Panc1 (cell line): ENCODE measurements at regions not wholly inside any gene's neighbourhood (a gene's known extent, or its start where the extent isn't known, plus 50 kb on each side); places are given as distances from the start of the nearest gene placed in this dataset.

ENCODE experiments used
- ATAC-seq: fragments of 200-7000 bp; cut with Tn5 transposase; 2 replicates; pipeline ENCODE4 v1.9.1; 2020; ENCODE audit warnings: mild to moderate bottlenecking, moderate library complexity
- BruUV-seq: library from RNA; stranded (reverse); fragments of 400-500 nt; replicated peaks from 2 replicates; lab custom pipeline; 2021; lab: Mats Ljungman, UMichigan
- CTCF ChIA-PET: fragments of 300-600 bp; sonication (Branson Sonifier 250); formaldehyde crosslinking; loops from one replicate; lab custom pipeline; 2022; ENCODE audit warnings: antibody characterized with exemption; lab: Charles Lee
- POLR2A ChIA-PET: fragments of 300-600 bp; sonication (Branson Sonifier 250); formaldehyde crosslinking; loops from one replicate; lab custom pipeline; 2022; ENCODE audit warnings: antibody characterized with exemption; lab: Charles Lee
- DNase-seq: peaks from one replicate; pipeline ENCODE4 v3.0.0-alpha.2; 2010; ENCODE audit warnings: low read depth, low spot score
- H3K27ac ChIP-seq: 2 replicates; pipeline ENCODE4 v1.5.1; 2011; ENCODE audit warnings: mild to moderate bottlenecking, low read length, inconsistent platforms
- H3K27me3 ChIP-seq: fragments of 200-500 bp; sonication (Bioruptor generic); 2 replicates; pipeline ENCODE4 v1.6.0; 2014; ENCODE audit warnings: low read length, inconsistent platforms; ENCODE audit not compliant: control insufficient read depth, insufficient read depth
- H3K36me3 ChIP-seq: fragments of 200-500 bp; sonication (Bioruptor generic); 2 replicates; pipeline ENCODE4 v1.5.1; 2014; ENCODE audit warnings: inconsistent platforms, mild to moderate bottlenecking, low read length, moderate library complexity; ENCODE audit not compliant: control insufficient read depth, insufficient read depth
- H3K4me1 ChIP-seq: 2 replicates; pipeline ENCODE4 v1.5.1; 2011; ENCODE audit warnings: inconsistent platforms, mild to moderate bottlenecking, low read length, moderate library complexity; ENCODE audit not compliant: control insufficient read depth, insufficient read depth
- H3K4me3 ChIP-seq, 2 experiments: 2 replicates each; pipeline ENCODE4 v1.5.1; 2011 to 2012; ENCODE audit warnings: low read depth in 2 of 2, low read length in 2 of 2, mild to moderate bottlenecking in 2 of 2, inconsistent platforms in 1 of 2, moderate library complexity in 1 of 2
- H3K9me3 ChIP-seq: fragments of 200-500 bp; sonication (Bioruptor generic); 2 replicates; pipeline ENCODE4 v1.5.1; 2014; ENCODE audit warnings: low read depth, mild to moderate bottlenecking, inconsistent platforms, low read length, moderate library complexity; ENCODE audit not compliant: control insufficient read depth, insufficient read depth
- CTCF ChIP-seq: fragments of 450-650 bp; IDR thresholded peaks from 2 replicates; pipeline ENCODE4 v1.5.1; 2017; ENCODE audit warnings: mild to moderate bottlenecking
- POLR2AphosphoS5 ChIP-seq: IDR thresholded peaks from 2 replicates; pipeline ENCODE4 v1.6.1; 2012; ENCODE audit warnings: mild to moderate bottlenecking, low read depth, low read length, moderate library complexity
- REST ChIP-seq, 2 experiments: IDR thresholded peaks; 2 replicates each; pipeline ENCODE4 v1.6.1; 2011 to 2012; ENCODE audit warnings: low read depth in 2 of 2, control low read depth in 1 of 2, low read length in 1 of 2, mild to moderate bottlenecking in 1 of 2, moderate library complexity in 1 of 2; ENCODE audit not compliant: insufficient read depth in 1 of 2
- SIN3A ChIP-seq: IDR thresholded peaks from 2 replicates; pipeline ENCODE4 v1.6.1; 2012; ENCODE audit warnings: low read depth, mild to moderate bottlenecking, low read length, moderate library complexity, borderline replicate concordance; ENCODE audit not compliant: insufficient read depth
- TCF7L2 ChIP-seq: IDR thresholded peaks from 2 replicates; pipeline ENCODE4 v1.6.1; 2011; ENCODE audit warnings: mild to moderate bottlenecking, low read depth, low read length, inconsistent platforms
- in situ Hi-C: cut with HindIII; loops from 2 replicates; pipeline ENCODE4 v1.10.0; 2016; ENCODE audit warnings: low sequenced_read_pairs, low pct_unique_long_range_greater_than_20kb
- intact Hi-C: fragments of 100-400 bp; cut with micrococcal nuclease; formaldehyde crosslinking; loops from one replicate; pipeline ENCODE4 v1.10.0; 2022; ENCODE audit not compliant: unreplicated experiment

- ChIA-PET POLR2A (no interaction called here), CTCF (no interaction called here)
- intact Hi-C loops (no loop called here), in situ Hi-C loops (no loop called here)
- H3K36me3 ChIP-seq = no peaks in the 10 kb centered on the region
- no peaks in the 10 kb centered on the region for H3K4me1 ChIP-seq
- no peaks in the 10 kb centered on the region for H3K27me3 ChIP-seq
- H3K9me3 ChIP-seq = no peaks in the 10 kb centered on the region
- H3K27ac ChIP-seq = no peak overlapping the region
- BruUV-seq = no TSS peak
- DNase-seq (no peak), ATAC-seq (no peak)
- TF ChIP-seq TCF7L2 = no peak
- no peak for TF ChIP-seq SIN3A
- no peak for TF ChIP-seq CTCF
- no peak for TF ChIP-seq REST (IDR thresholded peaks at IDR 0.05; ENCODE audit: insufficient read depth in 1 of 2, low read depth in 2 of 2, low read length in 1 of 2)
- no peak for TF ChIP-seq POLR2AphosphoS5
- no peak overlapping the region for H3K4me3 ChIP-seq
Measured at GRCh38 chr2:198909525-198910267, 548.0 kb downstream of the SATB2 start.

- ATAC-seq (no peak), DNase-seq (no peak)
- Histone ChIP-seq H3K4me3 (no peak overlapping the region), H3K27ac (no peak overlapping the region), H3K9me3 (no peaks in the 10 kb centered on the region), H3K36me3 (no peaks in the 10 kb centered on the region), H3K4me1 (no peaks in the 10 kb centered on the region), H3K27me3 (no peaks in the 10 kb centered on the region)
- intact Hi-C loops = no loop called here
- ChIA-PET CTCF (no interaction called here), POLR2A (no interaction called here)
- in situ Hi-C loops = no loop called here
- no TSS peak for BruUV-seq
- TF ChIP-seq CTCF (no peak), POLR2AphosphoS5 (no peak), REST (IDR thresholded peaks at IDR 0.05; ENCODE audit: insufficient read depth in 1 of 2, low read depth in 2 of 2, low read length in 1 of 2) (no peak), SIN3A (no peak), TCF7L2 (no peak)
Measured at GRCh38 chr2:198905881-198906612, 551.7 kb downstream of the SATB2 start.
